HepG2 (cell line): ENCODE measurements at regions not wholly inside any gene's neighbourhood (a gene's known extent, or its start where the extent isn't known, plus 50 kb on each side); places are given as distances from the start of the nearest gene placed in this dataset.
A peak's percentile ranks its signal among the peaks of the same experiment; 100 is the strongest.

Experiments used
- AGO2 ChIP-seq: fragments of 200-400 bp; formaldehyde crosslinking; optimal IDR thresholded peaks from 2 replicates; pipeline ENCODE3; 2017; ENCODE audit warnings: mild to moderate bottlenecking, low read depth, low read length, moderate library complexity
- CREB1 ChIP-seq, 2 experiments: fragments of 450-650 bp in 1 of 2; IDR thresholded peaks; 2 replicates each; pipeline ENCODE4 v1.6.1; 2016 to 2017; ENCODE audit warnings: control low read depth in 1 of 2, mild to moderate bottlenecking in 1 of 2, missing compliant biosample characterization in 1 of 2, missing genetic modification characterization in 1 of 2
- FOSL1 ChIP-seq: sonication (generic); formaldehyde crosslinking; IDR thresholded peaks from 2 replicates; pipeline ENCODE4 v1.9.0; 2021; ENCODE audit warnings: missing genetic modification reagents, borderline replicate concordance
- NR0B2 ChIP-seq: sonication (generic); formaldehyde crosslinking; IDR thresholded peaks from 2 replicates; pipeline ENCODE4 v1.4.0; 2020; ENCODE audit warnings: mild to moderate bottlenecking, missing genetic modification reagents
- RAD21 ChIP-seq: fragments of 450-650 bp; formaldehyde crosslinking; IDR thresholded peaks from 2 replicates; pipeline ENCODE4 v1.5.0; 2020; ENCODE audit warnings: mild to moderate bottlenecking
- TBL1XR1 ChIP-seq: fragments of 150-350 bp; IDR thresholded peaks from 2 replicates; pipeline ENCODE4 v1.6.1; 2014; ENCODE audit warnings: borderline replicate concordance, low read length; ENCODE audit not compliant: partially characterized antibody
- ZC3H4 ChIP-seq: sonication (generic); formaldehyde crosslinking; IDR thresholded peaks from 2 replicates; pipeline ENCODE4 v1.4.0; 2020; ENCODE audit warnings: missing genetic modification reagents, borderline replicate concordance
- ZMAT3 ChIP-seq: sonication (generic); formaldehyde crosslinking; conservative IDR thresholded peaks from 2 replicates; pipeline ENCODE4 v1.7.0; 2021; ENCODE audit warnings: missing genetic modification reagents
- ZNF12 ChIP-seq: sonication (generic); formaldehyde crosslinking; IDR thresholded peaks from 2 replicates; pipeline ENCODE4 v1.5.0; 2020; ENCODE audit warnings: missing genetic modification reagents
- ZNF205 ChIP-seq: IDR thresholded peaks from 2 replicates; pipeline ENCODE4 v1.6.1; 2018; ENCODE audit warnings: missing biosample characterization, missing genetic modification reagents
- ZNF431 ChIP-seq: sonication (generic); formaldehyde crosslinking; IDR thresholded peaks from 2 replicates; pipeline ENCODE4 v1.9.0; 2022; ENCODE audit warnings: missing genetic modification reagents, low read depth, mild to moderate bottlenecking, borderline replicate concordance
- ZNF614 ChIP-seq: IDR thresholded peaks from 2 replicates; pipeline ENCODE4 v1.6.1; 2018; ENCODE audit warnings: missing biosample characterization, missing genetic modification reagents, inconsistent platforms, borderline replicate concordance
- ZSCAN20 ChIP-seq: sonication (generic); formaldehyde crosslinking; IDR thresholded peaks from 2 replicates; pipeline ENCODE4 v1.4.0; 2020; ENCODE audit warnings: missing genetic modification reagents, mild to moderate bottlenecking, borderline replicate concordance
- TF ChIP-seq, protein P1 (sequence below): sonication (generic); formaldehyde crosslinking; IDR thresholded peaks from 2 replicates; pipeline ENCODE4 v1.5.0; 2020; ENCODE audit warnings: mild to moderate bottlenecking, missing genetic modification reagents, borderline replicate concordance
- TF ChIP-seq, protein P2 (sequence below): IDR thresholded peaks from 2 replicates; pipeline ENCODE4 v1.6.1; 2018; ENCODE audit warnings: missing genetic modification reagents, mild to moderate bottlenecking, missing compliant biosample characterization

DNA sequence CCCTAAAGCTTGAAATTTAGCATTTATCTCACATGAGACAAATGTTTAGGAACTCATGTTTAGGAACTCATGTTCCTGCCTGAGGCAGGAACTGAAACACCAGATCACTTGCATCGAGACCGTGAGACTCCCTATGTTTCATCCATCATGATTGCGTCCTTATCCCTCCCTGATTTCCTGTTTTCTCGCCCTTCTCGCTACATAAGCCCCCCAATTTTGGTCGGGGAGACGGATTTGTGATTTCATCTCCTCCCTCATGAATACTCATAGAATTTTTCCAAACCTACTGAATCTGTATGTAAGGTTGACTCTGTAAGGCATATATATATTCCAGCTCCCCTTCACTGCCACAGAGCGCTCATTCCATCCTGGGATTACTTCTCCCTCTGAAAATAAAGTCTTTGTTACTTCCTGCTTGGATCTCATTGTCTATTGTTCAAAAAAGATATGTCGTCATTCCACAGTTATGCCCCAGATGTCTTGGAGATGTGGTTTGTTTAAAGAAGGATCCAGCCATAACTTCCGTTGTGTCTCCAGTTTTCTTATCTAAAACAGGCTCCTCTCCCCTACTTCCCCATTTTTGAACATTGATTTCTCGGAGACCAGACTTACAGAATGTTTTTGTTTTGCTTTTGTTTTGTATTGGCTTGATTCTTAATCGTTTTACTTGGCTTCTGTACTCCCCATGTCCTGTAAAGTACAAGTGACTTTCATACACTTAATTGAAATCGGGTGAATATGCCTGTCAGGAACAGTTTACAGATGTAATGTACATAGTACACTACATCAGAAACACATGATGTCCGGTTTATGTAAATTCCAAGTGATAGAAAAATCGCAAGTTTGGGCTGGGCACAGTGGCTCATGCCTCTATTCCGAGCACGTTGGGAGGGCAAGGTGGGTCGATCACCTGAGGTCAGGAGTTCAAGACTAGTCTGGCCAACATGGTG is 118.7 kb downstream of the HFE start (continued):
- TF ChIP-seq, protein P1, sequence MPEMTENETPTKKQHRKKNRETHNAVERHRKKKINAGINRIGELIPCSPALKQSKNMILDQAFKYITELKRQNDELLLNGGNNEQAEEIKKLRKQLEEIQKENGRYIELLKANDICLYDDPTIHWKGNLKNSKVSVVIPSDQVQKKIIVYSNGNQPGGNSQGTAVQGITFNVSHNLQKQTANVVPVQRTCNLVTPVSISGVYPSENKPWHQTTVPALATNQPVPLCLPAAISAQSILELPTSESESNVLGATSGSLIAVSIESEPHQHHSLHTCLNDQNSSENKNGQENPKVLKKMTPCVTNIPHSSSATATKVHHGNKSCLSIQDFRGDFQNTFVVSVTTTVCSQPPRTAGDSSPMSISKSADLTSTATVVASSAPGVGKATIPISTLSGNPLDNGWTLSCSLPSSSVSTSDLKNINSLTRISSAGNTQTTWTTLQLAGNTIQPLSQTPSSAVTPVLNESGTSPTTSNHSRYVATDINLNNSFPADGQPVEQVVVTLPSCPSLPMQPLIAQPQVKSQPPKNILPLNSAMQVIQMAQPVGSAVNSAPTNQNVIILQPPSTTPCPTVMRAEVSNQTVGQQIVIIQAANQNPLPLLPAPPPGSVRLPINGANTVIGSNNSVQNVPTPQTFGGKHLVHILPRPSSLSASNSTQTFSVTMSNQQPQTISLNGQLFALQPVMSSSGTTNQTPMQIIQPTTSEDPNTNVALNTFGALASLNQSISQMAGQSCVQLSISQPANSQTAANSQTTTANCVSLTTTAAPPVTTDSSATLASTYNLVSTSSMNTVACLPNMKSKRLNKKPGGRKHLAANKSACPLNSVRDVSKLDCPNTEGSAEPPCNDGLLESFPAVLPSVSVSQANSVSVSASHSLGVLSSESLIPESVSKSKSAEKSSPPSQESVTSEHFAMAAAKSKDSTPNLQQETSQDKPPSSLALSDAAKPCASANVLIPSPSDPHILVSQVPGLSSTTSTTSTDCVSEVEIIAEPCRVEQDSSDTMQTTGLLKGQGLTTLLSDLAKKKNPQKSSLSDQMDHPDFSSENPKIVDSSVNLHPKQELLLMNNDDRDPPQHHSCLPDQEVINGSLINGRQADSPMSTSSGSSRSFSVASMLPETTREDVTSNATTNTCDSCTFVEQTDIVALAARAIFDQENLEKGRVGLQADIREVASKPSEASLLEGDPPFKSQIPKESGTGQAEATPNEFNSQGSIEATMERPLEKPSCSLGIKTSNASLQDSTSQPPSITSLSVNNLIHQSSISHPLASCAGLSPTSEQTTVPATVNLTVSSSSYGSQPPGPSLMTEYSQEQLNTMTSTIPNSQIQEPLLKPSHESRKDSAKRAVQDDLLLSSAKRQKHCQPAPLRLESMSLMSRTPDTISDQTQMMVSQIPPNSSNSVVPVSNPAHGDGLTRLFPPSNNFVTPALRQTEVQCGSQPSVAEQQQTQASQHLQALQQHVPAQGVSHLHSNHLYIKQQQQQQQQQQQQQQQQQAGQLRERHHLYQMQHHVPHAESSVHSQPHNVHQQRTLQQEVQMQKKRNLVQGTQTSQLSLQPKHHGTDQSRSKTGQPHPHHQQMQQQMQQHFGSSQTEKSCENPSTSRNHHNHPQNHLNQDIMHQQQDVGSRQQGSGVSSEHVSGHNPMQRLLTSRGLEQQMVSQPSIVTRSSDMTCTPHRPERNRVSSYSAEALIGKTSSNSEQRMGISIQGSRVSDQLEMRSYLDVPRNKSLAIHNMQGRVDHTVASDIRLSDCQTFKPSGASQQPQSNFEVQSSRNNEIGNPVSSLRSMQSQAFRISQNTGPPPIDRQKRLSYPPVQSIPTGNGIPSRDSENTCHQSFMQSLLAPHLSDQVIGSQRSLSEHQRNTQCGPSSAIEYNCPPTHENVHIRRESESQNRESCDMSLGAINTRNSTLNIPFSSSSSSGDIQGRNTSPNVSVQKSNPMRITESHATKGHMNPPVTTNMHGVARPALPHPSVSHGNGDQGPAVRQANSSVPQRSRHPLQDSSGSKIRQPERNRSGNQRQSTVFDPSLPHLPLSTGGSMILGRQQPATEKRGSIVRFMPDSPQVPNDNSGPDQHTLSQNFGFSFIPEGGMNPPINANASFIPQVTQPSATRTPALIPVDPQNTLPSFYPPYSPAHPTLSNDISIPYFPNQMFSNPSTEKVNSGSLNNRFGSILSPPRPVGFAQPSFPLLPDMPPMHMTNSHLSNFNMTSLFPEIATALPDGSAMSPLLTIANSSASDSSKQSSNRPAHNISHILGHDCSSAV (CRISPR knock-in tag), result no peak
- TF ChIP-seq, protein P2, sequence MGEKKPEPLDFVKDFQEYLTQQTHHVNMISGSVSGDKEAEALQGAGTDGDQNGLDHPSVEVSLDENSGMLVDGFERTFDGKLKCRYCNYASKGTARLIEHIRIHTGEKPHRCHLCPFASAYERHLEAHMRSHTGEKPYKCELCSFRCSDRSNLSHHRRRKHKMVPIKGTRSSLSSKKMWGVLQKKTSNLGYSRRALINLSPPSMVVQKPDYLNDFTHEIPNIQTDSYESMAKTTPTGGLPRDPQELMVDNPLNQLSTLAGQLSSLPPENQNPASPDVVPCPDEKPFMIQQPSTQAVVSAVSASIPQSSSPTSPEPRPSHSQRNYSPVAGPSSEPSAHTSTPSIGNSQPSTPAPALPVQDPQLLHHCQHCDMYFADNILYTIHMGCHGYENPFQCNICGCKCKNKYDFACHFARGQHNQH (CRISPR knock-in tag), result no peak
- TF ChIP-seq ZNF431 (0 out of 2 replicates have a peak, but pooled peaks have one; percentile 48), ZNF205 (CRISPR knock-in tag) (no peak), NR0B2 (CRISPR knock-in tag) (no peak), FOSL1 (CRISPR knock-in tag) (no peak), ZC3H4 (0 out of 2 replicates have a peak, but pooled peaks have one; percentile 69), TBL1XR1 (no peak), ZSCAN20 (no peak), ZNF614 (no peak), ZNF12 (CRISPR knock-in tag) (no peak), ZMAT3 (no peak), AGO2 (peak; percentile 45), CREB1 (IDR thresholded peaks at IDR 0.05) (0 out of 2 replicates have a peak, but pooled peaks have one; percentile 25), CREB1 (CRISPR knock-in tag; IDR thresholded peaks at IDR 0.05) (no peak), RAD21 (no peak)
